Inflammatory macrophage treated with lipopolysaccharide for 1 hour (primary cell): ENCODE measurements at regions not wholly inside any gene's neighbourhood (a gene's known extent, or its start where the extent isn't known, plus 50 kb on each side); places are given as distances from the start of the nearest gene placed in this dataset.

Experiments
- DNase-seq, 2 donors: peaks; one replicate each; pipeline ENCODE4 v3.0.0-alpha.2; 2020 to 2022

DNA sequence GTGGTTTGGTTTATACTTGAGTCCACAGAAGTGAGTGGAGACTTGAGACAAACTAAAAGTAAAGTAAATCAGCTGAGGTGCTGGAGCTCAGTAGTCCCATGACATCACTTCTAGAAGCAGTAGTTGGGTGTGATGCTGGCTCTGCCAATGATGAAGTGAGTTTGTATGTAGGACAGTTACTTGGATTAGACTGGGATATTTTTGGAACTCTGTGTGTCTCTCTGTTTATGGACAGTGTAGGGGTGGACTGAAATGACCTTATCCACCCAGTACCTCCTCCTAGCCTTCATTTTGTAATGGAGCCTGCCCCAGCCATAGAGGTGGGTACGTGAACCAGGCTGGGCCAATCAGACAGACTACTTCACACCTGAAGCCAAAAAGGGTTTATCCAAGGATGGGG is 52.2 kb downstream of the POLR1D start:
- DNase-seq = no peak

- DNase-seq = no peak
Measured at GRCh38 chr13:27678306-27679040, 56.8 kb downstream of the POLR1D start.

DNA sequence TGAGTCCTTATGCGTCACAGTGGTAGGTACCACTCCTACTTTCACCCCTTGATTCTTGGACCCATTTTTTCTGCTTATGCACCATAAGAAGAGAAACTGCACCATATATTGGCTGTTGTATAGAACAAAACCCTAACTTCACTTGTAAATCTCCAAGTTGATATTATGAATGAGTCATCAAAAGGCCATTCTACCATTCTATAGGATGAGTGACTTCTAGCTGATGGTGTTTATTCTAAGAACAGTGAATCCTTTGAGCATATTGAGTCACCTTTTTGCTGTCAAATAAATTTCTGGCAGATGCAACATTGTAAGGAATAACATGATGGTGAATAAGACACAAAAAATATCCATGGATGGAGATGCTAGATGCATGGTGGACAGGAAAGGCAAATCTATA is 57.7 kb downstream of the POLR1D start:
- no peak for DNase-seq

- no peak for DNase-seq
Measured at GRCh38 chr13:27679896-27680295, 58.2 kb downstream of the POLR1D start.

DNA sequence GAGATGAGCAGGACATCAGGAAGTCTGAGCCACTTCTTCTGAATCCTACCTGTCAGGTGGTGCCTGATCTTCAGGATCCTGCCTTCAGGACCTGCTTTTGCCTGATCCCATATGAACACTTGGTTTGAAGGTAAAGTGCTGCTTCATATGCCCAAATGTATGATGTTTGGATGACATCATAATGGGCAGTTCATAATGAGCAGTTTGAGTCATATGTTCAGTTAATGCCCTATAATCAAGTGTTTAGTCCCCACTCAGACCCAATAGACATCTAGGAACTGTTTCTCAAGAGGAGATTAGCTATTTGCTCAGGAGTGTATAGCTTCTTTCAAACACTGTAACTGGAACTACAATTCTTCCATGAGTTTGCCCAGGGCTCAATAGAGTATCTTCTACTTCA is 58.8 kb downstream of the POLR1D start:
- no peak for DNase-seq

DNA sequence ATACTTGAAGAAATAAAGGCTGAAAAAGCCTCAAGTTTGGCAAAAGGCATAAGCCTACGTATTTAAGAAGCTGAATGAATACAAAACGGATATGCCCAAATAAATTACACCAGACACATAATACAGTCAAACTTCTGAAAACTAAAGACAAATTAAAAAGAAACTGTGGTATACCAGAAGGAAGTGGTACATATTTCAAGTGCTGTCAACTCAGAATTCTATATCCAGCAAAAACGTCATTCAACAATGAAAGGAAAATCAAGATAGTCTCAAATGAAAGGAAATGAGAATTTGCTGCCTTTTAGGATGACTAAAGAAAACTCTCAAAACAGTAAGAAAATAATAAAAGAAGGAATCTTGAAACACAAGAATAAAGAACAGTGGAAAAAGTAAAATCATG is 69.5 kb downstream of the POLR1D start:
- DNase-seq = no peak

- no peak for DNase-seq
Measured at GRCh38 chr13:27696731-27697130, 75.0 kb downstream of the POLR1D start.

DNA sequence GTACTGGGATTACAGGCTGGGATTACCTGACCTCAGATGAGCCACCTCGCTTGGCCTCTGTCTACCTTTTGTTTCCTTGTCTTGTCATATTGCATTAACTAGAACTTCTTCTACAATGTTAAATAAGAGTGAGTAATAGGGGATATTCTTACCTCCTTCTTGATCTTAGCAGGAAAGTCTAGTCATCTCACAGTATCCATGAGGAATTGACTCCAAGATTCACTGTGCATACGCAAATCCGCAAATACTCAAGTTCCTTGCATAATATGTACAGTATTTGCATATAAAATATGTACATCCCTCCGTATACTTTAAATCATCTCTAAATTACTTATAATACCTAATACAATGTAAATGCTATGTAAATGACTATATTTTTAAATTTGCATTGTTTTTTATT is 78.3 kb downstream of the POLR1D start:
- no peak for DNase-seq

- DNase-seq = peak; percentile 22 to 26
Measured at GRCh38 chr13:27704681-27705080, 83.0 kb downstream of the POLR1D start.

- DNase-seq = no peak
Measured at GRCh38 chr13:27708325-27708724, 84.0 kb upstream of the GSX1 start.

- no peak for DNase-seq
Measured at GRCh38 chr13:27709779-27710178, 82.5 kb upstream of the GSX1 start.

DNA sequence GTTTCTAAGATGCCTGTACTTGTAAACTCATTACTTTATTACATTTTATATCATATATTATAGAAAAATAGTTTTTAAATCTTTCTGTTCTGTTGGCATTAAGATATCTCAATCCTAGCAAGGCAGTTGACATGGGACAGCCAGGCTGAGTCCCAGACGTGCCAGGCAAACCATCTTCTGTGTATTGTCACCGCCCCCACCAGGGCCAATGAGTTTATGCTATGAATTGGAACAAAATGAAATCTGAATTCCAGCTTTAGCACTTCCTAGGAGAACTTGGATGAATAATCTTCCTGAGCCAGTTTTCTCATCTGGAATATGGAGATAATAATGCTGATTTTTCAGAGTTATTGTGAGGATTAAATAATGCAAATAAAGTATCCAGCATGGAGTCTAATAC is 79.9 kb upstream of the GSX1 start:
- peak in 1 of 2 donors; percentile 16 for DNase-seq

DNA sequence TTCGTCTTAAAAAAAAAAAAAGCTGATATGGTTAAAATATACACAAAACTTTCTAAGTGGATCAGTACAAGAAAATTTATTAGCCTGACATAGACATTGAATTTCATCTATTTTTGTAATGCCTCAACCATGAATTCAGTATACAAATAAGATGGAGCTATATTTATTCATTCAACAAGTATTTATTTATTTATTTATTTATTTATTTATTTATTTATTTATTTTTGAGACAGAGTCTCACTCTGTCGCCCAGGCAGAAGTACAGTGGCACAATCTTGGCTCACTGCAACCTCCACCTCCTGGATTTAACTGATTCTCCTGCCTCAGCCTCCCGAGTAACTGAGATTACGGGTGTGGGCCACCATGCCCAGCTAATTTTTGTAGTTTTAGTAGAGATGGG is 78.5 kb upstream of the GSX1 start:
- DNase-seq = no peak

GRCh38 chr13:27721681-27722080 is 70.6 kb upstream of the GSX1 start:
- DNase-seq = no peak

DNA sequence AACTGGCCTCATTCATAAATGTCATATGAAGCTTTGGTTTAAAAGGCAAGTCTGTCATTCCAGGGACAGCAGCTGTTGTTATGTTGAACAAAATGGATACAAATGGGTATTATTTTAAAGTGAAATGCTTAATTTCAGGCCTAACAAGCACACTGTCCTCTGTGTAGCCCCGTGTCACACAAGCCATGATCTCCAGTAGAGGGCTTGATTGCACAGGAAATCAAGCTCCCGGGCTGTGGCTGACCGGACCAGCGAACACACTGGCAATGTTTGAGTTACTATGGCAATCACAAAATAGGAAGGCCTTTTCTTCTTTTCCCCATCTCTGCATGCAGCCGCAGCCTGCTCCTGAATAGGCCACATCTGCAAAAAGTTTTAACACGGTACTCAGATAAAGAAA is 64.0 kb upstream of the GSX1 start:
- no peak for DNase-seq

- no peak for DNase-seq
Measured at GRCh38 chr13:27730191-27730590, 62.1 kb upstream of the GSX1 start.
